ENCODE measurements at regions not wholly inside any gene's neighbourhood (a gene's known extent, or its start where the extent isn't known, plus 50 kb on each side); places are given as distances from the start of the nearest gene placed in this dataset.

- Histone ChIP-seq H3K27me3 (ENCODE audit: control insufficient read depth, insufficient read depth, low read length) (no peaks in the 10 kb centered on the region), H3K4me3 (ENCODE audit: low read depth in 2 of 2, low read length in 2 of 2) (no peak overlapping the region), H3K4me1 (ENCODE audit: control insufficient read depth, insufficient read depth, low read length) (no peaks in the 10 kb centered on the region), H3K27ac (ENCODE audit: low read length) (no peak overlapping the region), H3K9me3 (ENCODE audit: control insufficient read depth, insufficient read depth, low read depth, low read length) (no peaks in the 10 kb centered on the region), H3K36me3 (ENCODE audit: control insufficient read depth, insufficient read depth, low read length) (no peaks in the 10 kb centered on the region)
- BruUV-seq (replicated peaks) = no TSS peak
- ATAC-seq (no peak), DNase-seq (ENCODE audit: low read depth, low spot score) (no peak)
- ChIA-PET POLR2A (no interaction called here), CTCF (no interaction called here)
- intact Hi-C loops (cut with micrococcal nuclease; ENCODE audit: unreplicated experiment) = no loop called here
- TF ChIP-seq POLR2AphosphoS5 (IDR thresholded peaks at IDR 0.05; ENCODE audit: low read depth, low read length) (no peak), CTCF (IDR thresholded peaks at IDR 0.05) (no peak), TCF7L2 (IDR thresholded peaks at IDR 0.05; ENCODE audit: low read depth, low read length) (no peak), SIN3A (IDR thresholded peaks at IDR 0.05; ENCODE audit: borderline replicate concordance, insufficient read depth, low read depth, low read length) (no peak), REST (IDR thresholded peaks at IDR 0.05; ENCODE audit: insufficient read depth in 1 of 2, low read depth in 2 of 2, low read length in 1 of 2) (no peak)
- in situ Hi-C loops (cut with HindIII; ENCODE audit: low pct_unique_long_range_greater_than_20kb, low sequenced_read_pairs) = no loop called here
Observed at GRCh38 chrX:23578079-23578478, 89.2 kb upstream of the PRDX4 start.

GRCh38 chrX:23589496-23589895, 77.8 kb upstream of the PRDX4 start:
- Histone ChIP-seq H3K9me3 (ENCODE audit: control insufficient read depth, insufficient read depth, low read depth, low read length) (no peaks in the 10 kb centered on the region), H3K27ac (ENCODE audit: low read length) (no peak overlapping the region), H3K4me1 (ENCODE audit: control insufficient read depth, insufficient read depth, low read length) (no peaks in the 10 kb centered on the region), H3K27me3 (ENCODE audit: control insufficient read depth, insufficient read depth, low read length) (no peaks in the 10 kb centered on the region), H3K36me3 (ENCODE audit: control insufficient read depth, insufficient read depth, low read length) (no peaks in the 10 kb centered on the region), H3K4me3 (ENCODE audit: low read depth in 2 of 2, low read length in 2 of 2) (no peak overlapping the region)
- intact Hi-C loops (cut with micrococcal nuclease; ENCODE audit: unreplicated experiment) = no loop called here
- DNase-seq (ENCODE audit: low read depth, low spot score) (no peak), ATAC-seq (no peak)
- ChIA-PET CTCF (no interaction called here), POLR2A (interaction anchor here (0.7 kb wide), 1 partner anchor 44 kb away, joined by 3 read pairs; no protein-coding TSS in a partner anchor)
- in situ Hi-C loops (cut with HindIII; ENCODE audit: low pct_unique_long_range_greater_than_20kb, low sequenced_read_pairs) = no loop called here
- BruUV-seq (replicated peaks) = no TSS peak
- no peak for TF ChIP-seq SIN3A (IDR thresholded peaks at IDR 0.05; ENCODE audit: borderline replicate concordance, insufficient read depth, low read depth, low read length)
- no peak for TF ChIP-seq CTCF (IDR thresholded peaks at IDR 0.05)
- no peak for TF ChIP-seq REST (IDR thresholded peaks at IDR 0.05; ENCODE audit: insufficient read depth in 1 of 2, low read depth in 2 of 2, low read length in 1 of 2)
- TF ChIP-seq POLR2AphosphoS5 (IDR thresholded peaks at IDR 0.05; ENCODE audit: low read depth, low read length) = no peak
- no peak for TF ChIP-seq TCF7L2 (IDR thresholded peaks at IDR 0.05; ENCODE audit: low read depth, low read length)
